ENCODE measurements at regions not wholly inside any gene's neighbourhood (a gene's known extent, or its start where the extent isn't known, plus 50 kb on each side); places are given as distances from the start of the nearest gene placed in this dataset.

DNA sequence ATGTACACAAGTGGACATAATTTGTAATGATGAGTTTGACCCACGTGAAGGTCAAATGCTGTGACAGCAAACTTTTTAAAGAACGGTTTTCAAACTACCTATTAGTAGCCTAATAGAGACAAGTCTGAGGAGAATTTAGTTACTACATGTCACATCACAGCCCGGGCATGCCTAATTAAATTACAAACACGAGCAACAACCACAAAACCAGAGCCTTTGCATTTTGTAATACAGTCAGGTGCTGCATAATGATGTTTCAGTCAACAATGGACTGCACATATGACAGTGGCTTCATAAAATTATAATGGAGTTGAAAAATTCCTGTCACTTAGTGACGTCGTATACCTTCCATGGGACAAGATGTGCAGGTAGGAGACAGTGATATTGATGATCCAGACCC is 274.5 kb downstream of the DACT1 start:
- no peak overlapping the region for H3K4me3 ChIP-seq (ENCODE audit: low read depth in 2 of 2, low read length in 1 of 2)
- no peaks in the 10 kb centered on the region for H3K9me2 ChIP-seq
- 79% methylated on average over 6 of the region's 6 CpGs for WGBS (ENCODE audit: low lambda C conversion rate)
- H3K79me2 ChIP-seq (ENCODE audit: insufficient read depth) = no peaks in the 10 kb centered on the region
- no peaks in the 10 kb centered on the region for H3K9me3 ChIP-seq
- no peaks in the 10 kb centered on the region for H3K4me1 ChIP-seq (ENCODE audit: control insufficient read depth in 1 of 2, insufficient read depth in 2 of 2, low read depth in 1 of 2, low read length in 1 of 2)
- no peak overlapping the region for H3K4me2 ChIP-seq
- ChIA-PET POLR2A (no interaction called here), CTCF (no interaction called here)
- no peaks in the 10 kb centered on the region for H3K36me3 ChIP-seq (replicated peaks in 1 of 2; ENCODE audit: control insufficient read depth in 1 of 2, insufficient read depth in 2 of 2, low read length in 1 of 2)
- no peak overlapping the region for H2AFZ ChIP-seq (ENCODE audit: low read depth)
- H3K27ac ChIP-seq (ENCODE audit: low read depth in 2 of 2, low read length in 1 of 2) = no peak overlapping the region
- no peak overlapping the region for H3K9ac ChIP-seq
- H3K27me3 ChIP-seq (ENCODE audit: insufficient read depth) = no peaks in the 10 kb centered on the region
- H3F3A ChIP-seq (replicated peaks; ENCODE audit: insufficient read depth) = no peaks in the 10 kb centered on the region
- no peaks in the 10 kb centered on the region for H4K20me1 ChIP-seq (ENCODE audit: insufficient read depth)
- no peak for DNase-seq
- TF ChIP-seq SIN3A (IDR thresholded peaks at IDR 0.05; ENCODE audit: borderline replicate concordance, low read depth, low read length) (no peak), TCF12 (IDR thresholded peaks at IDR 0.05) (no peak), TAF1 (IDR thresholded peaks at IDR 0.05; ENCODE audit: borderline replicate concordance, low read depth, low read length) (no peak), NFIC (IDR thresholded peaks at IDR 0.05; ENCODE audit: borderline replicate concordance) (no peak), FOXJ3 (CRISPR knock-in tag; IDR thresholded peaks at IDR 0.05) (no peak)
- TF ChIP-seq, protein P1, sequence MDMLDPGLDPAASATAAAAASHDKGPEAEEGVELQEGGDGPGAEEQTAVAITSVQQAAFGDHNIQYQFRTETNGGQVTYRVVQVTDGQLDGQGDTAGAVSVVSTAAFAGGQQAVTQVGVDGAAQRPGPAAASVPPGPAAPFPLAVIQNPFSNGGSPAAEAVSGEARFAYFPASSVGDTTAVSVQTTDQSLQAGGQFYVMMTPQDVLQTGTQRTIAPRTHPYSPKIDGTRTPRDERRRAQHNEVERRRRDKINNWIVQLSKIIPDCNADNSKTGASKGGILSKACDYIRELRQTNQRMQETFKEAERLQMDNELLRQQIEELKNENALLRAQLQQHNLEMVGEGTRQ (IDR thresholded peaks at IDR 0.05; ENCODE audit: borderline replicate concordance, low read depth, low read length) = no peak
- TF ChIP-seq, protein P2, sequence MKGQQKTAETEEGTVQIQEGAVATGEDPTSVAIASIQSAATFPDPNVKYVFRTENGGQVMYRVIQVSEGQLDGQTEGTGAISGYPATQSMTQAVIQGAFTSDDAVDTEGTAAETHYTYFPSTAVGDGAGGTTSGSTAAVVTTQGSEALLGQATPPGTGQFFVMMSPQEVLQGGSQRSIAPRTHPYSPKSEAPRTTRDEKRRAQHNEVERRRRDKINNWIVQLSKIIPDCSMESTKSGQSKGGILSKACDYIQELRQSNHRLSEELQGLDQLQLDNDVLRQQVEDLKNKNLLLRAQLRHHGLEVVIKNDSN (IDR thresholded peaks at IDR 0.05; ENCODE audit: borderline replicate concordance, low read depth) = no peak

DNA sequence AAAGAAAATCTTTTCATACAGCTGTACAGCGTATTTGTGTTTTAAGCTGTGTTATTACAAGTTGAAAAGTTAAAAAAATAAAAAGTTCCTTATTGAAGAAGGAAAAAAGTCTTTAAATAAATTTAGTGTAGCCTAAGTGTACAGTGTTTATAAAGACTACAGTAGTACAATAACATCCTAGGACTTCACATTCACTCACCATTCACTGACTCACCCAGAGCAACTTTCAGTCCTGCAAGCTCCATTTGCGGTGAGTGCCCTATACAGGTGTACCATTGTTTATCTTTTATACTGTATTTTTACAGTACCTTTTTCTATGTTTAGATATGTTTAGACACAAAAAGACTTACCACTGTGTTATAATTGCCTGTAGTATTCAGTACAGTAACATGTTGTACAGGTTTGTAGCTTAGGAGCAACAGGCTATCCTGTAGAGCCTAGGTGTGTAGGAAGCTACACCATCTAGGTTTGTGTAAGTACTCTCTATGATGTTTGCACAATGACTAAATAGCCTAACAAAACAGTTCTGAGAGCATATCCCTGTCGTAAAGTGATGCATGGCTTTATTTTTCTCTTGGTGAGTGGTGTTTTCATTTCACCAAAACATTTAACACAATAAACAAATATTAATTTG is 275.2 kb downstream of the DACT1 start:
- Histone ChIP-seq H3K9me3 (no peaks in the 10 kb centered on the region), H3F3A (replicated peaks; ENCODE audit: insufficient read depth) (no peaks in the 10 kb centered on the region), H3K4me3 (ENCODE audit: low read depth in 2 of 2, low read length in 1 of 2) (no peak overlapping the region), H3K4me1 (ENCODE audit: control insufficient read depth in 1 of 2, insufficient read depth in 2 of 2, low read depth in 1 of 2, low read length in 1 of 2) (no peaks in the 10 kb centered on the region), H3K4me2 (no peak overlapping the region), H4K20me1 (ENCODE audit: insufficient read depth) (no peaks in the 10 kb centered on the region), H3K27me3 (ENCODE audit: insufficient read depth) (no peaks in the 10 kb centered on the region), H3K9me2 (no peaks in the 10 kb centered on the region), H3K36me3 (replicated peaks in 1 of 2; ENCODE audit: control insufficient read depth in 1 of 2, insufficient read depth in 2 of 2, low read length in 1 of 2) (no peaks in the 10 kb centered on the region), H3K27ac (ENCODE audit: low read depth in 2 of 2, low read length in 1 of 2) (no peak overlapping the region), H2AFZ (ENCODE audit: low read depth) (peak overlapping the region; percentile 3; the same call in 1 of the 2 replicates), H3K9ac (no peak overlapping the region), H3K79me2 (ENCODE audit: insufficient read depth) (no peaks in the 10 kb centered on the region)
- TF ChIP-seq SMC3 (IDR thresholded peaks at IDR 0.05; ENCODE audit: low read depth, low read length) (no peak), GATA2 (CRISPR knock-in tag; IDR thresholded peaks at IDR 0.05) (no peak), MXI1 (IDR thresholded peaks at IDR 0.05; ENCODE audit: low read depth, low read length) (no peak), FOXM1 (IDR thresholded peaks at IDR 0.05; ENCODE audit: low read depth) (no peak), JUND (IDR thresholded peaks at IDR 0.05) (no peak), POLR2AphosphoS5 (IDR thresholded peaks at IDR 0.05; ENCODE audit: low read depth, low read length) (no peak), TAF1 (IDR thresholded peaks at IDR 0.05; ENCODE audit: borderline replicate concordance, low read depth, low read length) (no peak), SIN3A (IDR thresholded peaks at IDR 0.05; ENCODE audit: borderline replicate concordance, low read depth, low read length) (no peak), RCOR1 (IDR thresholded peaks at IDR 0.05; ENCODE audit: low read length) (no peak), NFIC (IDR thresholded peaks at IDR 0.05; ENCODE audit: borderline replicate concordance) (no peak), FOSL2 (IDR thresholded peaks at IDR 0.05; ENCODE audit: borderline replicate concordance, low read depth) (no peak), YY1 (IDR thresholded peaks at IDR 0.05; ENCODE audit: low read depth) (no peak), TCF12 (IDR thresholded peaks at IDR 0.05) (no peak)
- TF ChIP-seq, protein P3, sequence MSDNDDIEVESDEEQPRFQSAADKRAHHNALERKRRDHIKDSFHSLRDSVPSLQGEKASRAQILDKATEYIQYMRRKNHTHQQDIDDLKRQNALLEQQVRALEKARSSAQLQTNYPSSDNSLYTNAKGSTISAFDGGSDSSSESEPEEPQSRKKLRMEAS (IDR thresholded peaks at IDR 0.05; ENCODE audit: low read depth) = no peak
- TF ChIP-seq, protein P2 (IDR thresholded peaks at IDR 0.05; ENCODE audit: borderline replicate concordance, low read depth) = no peak
- TF ChIP-seq, protein P4, sequence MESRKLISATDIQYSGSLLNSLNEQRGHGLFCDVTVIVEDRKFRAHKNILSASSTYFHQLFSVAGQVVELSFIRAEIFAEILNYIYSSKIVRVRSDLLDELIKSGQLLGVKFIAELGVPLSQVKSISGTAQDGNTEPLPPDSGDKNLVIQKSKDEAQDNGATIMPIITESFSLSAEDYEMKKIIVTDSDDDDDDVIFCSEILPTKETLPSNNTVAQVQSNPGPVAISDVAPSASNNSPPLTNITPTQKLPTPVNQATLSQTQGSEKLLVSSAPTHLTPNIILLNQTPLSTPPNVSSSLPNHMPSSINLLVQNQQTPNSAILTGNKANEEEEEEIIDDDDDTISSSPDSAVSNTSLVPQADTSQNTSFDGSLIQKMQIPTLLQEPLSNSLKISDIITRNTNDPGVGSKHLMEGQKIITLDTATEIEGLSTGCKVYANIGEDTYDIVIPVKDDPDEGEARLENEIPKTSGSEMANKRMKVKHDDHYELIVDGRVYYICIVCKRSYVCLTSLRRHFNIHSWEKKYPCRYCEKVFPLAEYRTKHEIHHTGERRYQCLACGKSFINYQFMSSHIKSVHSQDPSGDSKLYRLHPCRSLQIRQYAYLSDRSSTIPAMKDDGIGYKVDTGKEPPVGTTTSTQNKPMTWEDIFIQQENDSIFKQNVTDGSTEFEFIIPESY (IDR thresholded peaks at IDR 0.05; ENCODE audit: borderline replicate concordance, low read depth) = no peak
- TF ChIP-seq, protein P5, sequence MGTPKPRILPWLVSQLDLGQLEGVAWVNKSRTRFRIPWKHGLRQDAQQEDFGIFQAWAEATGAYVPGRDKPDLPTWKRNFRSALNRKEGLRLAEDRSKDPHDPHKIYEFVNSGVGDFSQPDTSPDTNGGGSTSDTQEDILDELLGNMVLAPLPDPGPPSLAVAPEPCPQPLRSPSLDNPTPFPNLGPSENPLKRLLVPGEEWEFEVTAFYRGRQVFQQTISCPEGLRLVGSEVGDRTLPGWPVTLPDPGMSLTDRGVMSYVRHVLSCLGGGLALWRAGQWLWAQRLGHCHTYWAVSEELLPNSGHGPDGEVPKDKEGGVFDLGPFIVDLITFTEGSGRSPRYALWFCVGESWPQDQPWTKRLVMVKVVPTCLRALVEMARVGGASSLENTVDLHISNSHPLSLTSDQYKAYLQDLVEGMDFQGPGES (IDR thresholded peaks at IDR 0.05; ENCODE audit: low read depth, low read length) = no peak
- DNase-seq = no peak
- WGBS (ENCODE audit: low lambda C conversion rate) = 91% methylated on average over 3 of the region's 3 CpGs
- CTCF ChIA-PET = interaction anchor here (0.6 kb wide), 1 partner anchor 273 kb away, joined by 4 read pairs; no protein-coding TSS in a partner anchor
- POLR2A ChIA-PET = no interaction called here
